ENCODE measurements at regions not wholly inside any gene's neighbourhood (a gene's known extent, or its start where the extent isn't known, plus 50 kb on each side); places are given as distances from the start of the nearest gene placed in this dataset.

DNA sequence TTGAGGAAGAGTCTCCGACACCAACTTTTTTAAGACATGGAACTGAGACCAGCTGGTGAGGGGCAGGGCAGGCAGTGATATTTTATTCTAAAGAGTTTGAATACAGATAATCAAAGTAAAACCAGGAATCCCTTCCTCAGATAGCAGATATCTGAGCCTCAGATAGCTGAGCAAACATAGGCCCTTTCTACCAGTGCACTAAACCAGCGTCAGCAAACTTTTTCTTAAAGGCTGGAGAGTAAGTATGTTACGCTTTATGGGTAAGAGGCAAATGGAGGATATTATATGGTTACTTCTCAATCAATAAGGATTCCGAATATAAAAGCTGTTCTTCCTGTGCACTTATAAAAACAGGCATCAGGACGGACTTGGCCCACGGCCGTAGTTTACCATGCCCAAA is 73.9 kb downstream of the WNT5A start:
- DNase-seq (ENCODE audit: low spot score): no peak

DNA sequence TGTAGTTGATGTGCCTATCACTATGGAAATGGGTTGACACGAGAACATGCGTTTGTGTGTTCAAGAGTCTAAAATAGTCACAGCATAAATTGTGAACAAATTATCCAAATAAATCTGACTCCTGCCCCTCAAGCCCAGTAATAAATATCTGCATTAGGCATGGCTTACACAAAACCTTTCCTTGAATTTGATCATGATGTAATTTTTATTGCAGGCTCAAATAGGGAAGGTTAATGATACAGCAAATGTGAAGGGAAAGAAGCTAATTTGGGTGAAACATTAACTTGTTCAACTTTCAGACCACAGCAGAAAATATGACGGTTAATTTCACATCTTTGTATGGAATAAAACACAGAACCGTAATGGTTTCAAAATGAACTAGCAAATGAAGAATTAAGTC is 74.6 kb downstream of the WNT5A start:
- no peak for DNase-seq (ENCODE audit: low spot score)

DNA sequence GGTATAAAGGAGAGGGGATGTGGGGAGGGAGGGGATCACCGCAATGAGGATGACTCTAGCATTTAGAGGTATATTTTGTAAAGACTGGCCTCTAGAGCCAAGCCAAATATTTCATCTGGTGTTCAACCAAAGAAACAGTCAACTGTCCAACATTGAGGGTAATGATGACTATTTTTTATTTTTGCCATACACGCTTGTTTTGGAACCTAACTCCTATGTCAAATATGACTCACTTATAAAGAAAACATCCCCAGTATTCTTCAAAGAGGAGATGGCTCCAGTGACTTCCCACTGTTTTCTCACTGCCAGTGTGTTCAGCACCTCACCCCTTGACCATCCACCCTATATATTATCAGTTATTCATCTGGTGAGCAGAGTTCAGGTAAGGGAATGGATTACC is 77.3 kb downstream of the WNT5A start:
- DNase-seq (ENCODE audit: low spot score): no peak

DNA sequence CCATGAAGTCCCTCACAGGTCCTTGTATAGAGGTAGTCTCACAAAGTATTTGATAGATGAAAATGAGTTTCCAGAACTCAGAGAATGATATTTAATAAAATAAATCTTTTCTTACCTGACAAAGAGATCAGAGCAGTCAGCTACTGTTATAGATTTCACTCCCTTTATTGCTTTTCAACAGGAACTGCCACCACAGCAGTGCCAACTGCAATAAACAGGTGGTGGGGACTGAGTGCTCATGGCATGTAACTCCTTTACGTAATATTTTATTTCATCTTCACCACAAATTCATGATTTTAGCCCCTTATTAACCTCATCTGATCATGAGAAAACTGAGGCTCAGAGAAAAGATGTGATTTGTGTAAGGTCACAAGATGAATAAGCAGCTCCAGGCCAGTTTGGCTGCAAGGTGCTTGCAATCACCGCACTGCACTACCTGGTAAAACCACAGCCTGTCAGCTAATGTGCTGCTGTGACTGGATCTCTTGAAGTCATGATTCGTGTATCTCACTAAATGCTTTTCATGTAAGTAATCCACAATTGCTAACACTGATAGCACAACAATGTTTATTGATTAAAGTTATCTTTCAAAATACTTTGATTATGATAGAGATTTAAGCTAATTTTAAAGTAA is 78.8 kb downstream of the WNT5A start:
- no peak for DNase-seq (ENCODE audit: low spot score)

GRCh38 chr3:55407426-55407820 is 79.7 kb downstream of the WNT5A start:
- no peak for DNase-seq (ENCODE audit: low spot score)

DNA sequence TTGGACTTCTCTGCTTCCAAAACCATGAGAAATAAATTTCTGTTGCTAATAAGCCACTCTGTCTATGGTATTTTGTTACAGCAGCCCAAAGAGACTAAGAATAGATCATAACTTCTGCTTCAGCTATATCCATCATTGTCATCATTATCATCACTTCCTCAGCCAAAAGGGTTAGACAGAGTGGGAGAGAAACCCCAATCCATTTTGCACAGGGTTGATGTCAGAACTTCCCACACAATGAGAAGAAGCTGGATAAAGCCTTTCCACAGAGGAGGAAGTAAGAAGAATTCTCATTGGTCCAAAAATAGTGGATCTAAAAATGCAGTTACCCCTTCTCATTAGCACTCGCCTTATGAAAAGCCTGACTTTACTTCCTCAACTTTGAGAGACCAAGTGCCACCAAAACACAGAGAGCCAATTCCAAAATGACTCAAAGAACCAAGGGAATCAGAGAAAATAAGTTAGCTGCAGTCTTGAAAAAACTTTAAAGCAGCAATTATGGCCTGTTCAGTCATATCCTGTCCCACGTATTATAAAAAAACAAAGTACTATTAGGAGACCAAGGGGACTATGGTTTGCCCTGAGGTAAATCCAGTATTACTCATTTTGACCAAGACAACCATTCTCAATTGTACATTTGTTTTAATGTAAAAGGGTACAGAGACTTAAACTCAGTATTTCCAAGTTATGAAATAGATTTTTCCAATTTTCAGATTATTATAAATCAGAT is 80.2 kb downstream of the WNT5A start:
- no peak for DNase-seq (ENCODE audit: low spot score)

- no peak for DNase-seq (ENCODE audit: low spot score)
These were observed 81.7 kb downstream of the WNT5A start for GRCh38 chr3:55405436-55405835.

- no peak for DNase-seq (ENCODE audit: low spot score)
These were observed 84.1 kb downstream of the WNT5A start for GRCh38 chr3:55402886-55403609.

DNA sequence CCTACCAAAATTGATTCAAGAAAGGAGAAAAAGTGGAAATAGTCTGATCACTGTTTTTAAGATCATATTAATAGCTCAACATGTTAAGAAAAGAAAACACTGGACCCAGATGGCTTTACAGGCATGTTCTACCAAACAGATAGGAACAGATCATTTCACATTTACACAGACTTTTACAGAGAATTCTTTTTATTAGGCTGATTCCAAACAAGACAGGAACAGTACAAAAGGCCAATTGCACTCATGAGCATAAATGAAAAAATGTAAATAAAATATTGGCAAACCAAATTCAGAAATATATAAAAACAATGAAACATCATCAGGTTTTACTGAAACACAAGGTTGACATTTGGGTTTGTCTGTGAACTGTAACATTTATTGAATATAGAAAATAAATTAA is 106.5 kb downstream of the WNT5A start:
- no peak for DNase-seq (ENCODE audit: low spot score)

DNA sequence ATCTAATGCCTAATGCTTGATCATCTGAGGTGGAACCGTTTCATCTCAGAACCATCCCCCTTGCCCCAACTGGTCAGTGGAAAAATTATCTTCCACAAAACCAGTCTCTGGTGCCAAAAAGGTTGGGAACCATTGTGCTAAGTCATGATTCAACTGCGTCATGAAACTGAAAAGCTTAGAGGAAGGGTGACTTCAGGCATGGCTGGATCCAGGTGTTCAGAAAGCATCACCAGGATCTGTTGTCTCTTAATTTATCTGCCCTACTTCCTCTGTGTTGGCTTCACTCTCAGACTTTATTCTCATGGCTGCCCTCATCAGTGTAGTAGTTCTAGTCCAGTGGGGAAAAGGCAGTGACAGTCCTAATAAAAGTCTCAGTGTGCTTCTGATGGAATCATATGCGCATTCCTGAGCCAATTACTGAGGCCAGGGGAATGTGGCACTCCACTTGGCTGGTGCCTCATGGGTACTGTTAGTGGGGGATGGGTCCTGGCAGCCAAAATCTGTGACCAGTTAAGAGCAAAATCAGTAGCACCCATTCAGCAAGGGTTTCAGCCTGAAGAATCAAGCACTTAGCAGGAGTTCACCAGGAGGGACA is 110.3 kb downstream of the WNT5A start:
- no peak for DNase-seq (ENCODE audit: low spot score)

DNA sequence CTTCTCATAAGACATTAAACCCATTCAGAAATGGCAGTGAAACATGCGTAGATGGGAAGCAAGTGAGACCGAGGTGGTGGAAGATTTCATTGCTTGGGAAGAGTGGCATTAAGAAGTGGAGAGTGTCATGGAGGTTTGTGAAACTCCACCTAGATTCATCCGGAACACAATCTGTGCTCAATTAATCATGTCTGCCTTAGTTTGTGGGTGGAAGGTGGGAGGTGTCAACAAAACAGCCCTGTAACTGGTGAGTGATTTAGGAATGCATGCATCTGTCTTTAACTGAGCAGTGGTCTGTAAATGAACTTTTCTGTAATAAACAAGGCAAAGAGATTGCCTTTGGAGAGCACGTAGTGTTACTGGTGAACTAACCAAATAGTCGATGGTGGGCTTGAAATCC is 113.7 kb downstream of the WNT5A start:
- no peak for DNase-seq (ENCODE audit: low spot score)

GRCh38 chr3:55370272-55370671 is 116.8 kb downstream of the WNT5A start:
- no peak for DNase-seq (ENCODE audit: low spot score)

DNA sequence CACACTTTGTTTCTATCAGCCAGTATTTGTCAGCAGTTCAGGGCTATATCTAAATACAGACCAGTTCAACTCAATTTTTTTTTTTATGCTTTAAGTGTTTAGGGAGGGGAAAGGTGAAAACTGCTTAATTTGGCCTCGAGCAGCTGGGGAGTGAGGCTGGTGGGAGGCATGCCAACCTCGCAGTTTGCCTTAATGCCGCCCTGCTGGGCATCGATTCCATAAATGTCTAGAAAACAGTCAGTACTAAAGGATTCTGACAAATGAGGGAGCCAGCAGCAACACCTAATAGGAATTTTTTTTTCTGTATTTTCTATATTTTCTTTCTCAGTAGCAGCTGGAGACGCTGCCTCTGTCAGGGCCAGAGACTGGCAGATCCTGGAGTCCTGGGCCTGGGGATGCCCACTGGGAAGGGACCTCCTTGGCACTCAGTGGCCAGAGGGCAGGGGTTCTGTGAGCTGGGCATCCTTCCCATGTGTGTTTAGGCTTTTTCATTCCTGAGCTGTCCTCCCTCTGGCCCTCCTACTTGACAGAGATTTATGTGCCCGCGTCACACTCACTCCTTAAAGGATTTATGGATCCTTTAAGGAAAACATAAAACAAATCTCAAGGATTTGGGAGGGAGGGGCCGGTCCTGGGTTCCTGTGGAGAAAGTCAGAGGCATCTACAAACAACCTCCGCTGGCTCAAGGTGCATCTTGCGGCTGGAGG is 117.8 kb downstream of the WNT5A start:
- DNase-seq (ENCODE audit: low spot score): no peak

DNA sequence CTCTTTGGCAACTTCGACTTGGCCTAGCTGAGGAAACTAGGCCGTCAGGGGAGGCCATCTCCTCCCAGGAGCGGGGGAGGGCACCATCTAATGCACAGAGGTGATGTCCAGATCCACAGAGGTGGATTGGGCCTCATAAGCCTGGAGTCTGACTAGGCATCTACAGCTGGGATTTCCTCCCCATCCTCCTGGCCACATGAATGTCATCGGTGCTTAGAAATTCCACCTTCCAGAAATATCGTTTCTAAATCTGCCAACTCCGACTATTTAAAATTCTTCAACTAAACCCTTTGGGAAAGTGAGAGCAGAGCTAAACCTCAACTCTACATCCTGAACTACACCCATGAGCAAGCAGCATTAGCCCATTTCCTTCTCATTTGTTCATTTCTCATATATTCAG is 118.7 kb downstream of the WNT5A start:
- DNase-seq (ENCODE audit: low spot score): no peak

- no peak for DNase-seq (ENCODE audit: low spot score)
These were observed 119.7 kb downstream of the WNT5A start for GRCh38 chr3:55367384-55367783.

DNA sequence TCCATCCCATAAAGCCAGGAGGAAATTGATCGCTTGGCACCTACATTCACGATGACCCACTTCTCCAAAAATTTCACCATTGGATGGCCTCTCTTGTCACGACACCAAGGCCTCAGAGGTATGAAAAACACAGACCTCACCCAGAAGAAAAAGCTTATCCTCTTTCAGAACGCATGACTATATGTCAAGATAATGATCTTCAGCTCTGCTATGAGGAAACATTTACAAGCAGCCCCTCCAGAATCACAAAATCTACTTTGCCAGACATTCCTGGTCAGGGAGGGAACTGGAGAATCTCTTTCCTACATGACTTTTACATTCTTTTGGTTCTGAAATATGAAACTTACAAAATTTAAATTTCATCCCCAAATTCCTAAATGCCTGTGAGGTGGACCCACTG is 122.7 kb downstream of the WNT5A start:
- DNase-seq (ENCODE audit: low spot score): no peak

DNA sequence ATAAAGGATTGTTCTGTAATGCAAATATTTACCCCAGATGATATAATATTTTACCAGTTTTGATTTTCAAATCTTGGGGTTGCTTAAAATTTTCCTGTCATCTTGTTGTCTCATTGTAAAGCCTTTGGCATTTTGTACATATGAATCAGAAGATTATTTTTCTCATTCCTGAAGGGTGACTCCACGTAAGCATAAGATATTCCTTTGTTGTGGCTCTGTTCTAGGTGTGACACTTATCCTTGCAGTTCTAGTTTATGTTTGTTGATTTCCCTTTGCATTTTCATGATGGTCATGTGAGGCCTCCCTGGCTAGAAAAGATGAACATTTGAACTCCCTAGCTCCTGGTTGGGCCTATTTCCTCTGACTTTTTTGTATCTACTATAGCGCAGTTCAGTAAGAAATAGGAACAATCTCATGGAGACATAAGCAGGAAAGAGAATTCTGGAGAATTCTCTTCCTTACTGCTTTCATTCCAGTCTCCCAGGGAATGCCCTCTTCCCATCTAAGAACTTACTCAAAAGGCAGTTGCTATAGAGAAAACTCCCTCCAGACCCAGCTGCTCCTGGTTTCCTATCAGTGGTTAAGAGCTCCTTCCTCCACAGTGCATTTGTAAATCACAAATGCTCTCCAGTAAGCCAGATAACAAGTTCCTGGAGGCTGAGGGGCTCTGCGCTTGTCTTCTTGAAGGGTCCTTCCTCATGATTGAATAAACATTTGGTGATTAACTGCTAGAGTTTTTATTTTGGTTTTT is 124.7 kb downstream of the WNT5A start:
- no peak for DNase-seq (ENCODE audit: low spot score)

DNA sequence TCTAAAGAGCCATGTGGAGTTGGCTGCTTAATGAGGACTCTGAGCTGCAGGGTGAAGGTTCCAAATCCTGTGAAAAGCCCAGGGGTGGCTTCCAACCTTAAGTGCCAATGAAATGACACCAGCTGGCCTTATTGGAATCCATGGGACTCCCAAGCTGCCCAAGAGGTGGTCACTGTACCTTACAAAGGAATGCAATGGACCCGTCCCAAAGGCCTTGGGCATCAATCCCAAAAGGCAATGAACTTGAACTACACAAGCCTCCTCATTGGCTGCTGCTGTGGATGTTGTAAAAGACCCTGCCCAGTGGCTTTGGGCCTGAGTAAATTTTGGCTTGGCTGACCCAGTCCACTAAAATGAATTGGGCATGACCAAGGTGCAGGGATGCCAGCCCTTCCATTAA is 129.3 kb downstream of the WNT5A start:
- DNase-seq (ENCODE audit: low spot score): no peak

GRCh38 chr3:55352668-55353067 is 134.4 kb downstream of the WNT5A start:
- DNase-seq (ENCODE audit: low spot score): no peak

GRCh38 chr3:55349851-55350250 is 137.3 kb downstream of the WNT5A start:
- no peak for DNase-seq (ENCODE audit: low spot score)

- DNase-seq (ENCODE audit: low spot score): no peak
These were observed 143.4 kb downstream of the WNT5A start for GRCh38 chr3:55343486-55344357.

Measured in putamen (tissue), 1 donor.